ENCODE measurements at regions not wholly inside any gene's neighbourhood (a gene's known extent, or its start where the extent isn't known, plus 50 kb on each side); places are given as distances from the start of the nearest gene placed in this dataset.
"Not testable (repeated sequence)": the region's sequence is repeated elsewhere in the genome, so short reads cannot be mapped to it uniquely, and the experiment has no call there.

- DNase-seq (ENCODE audit: low spot score): no peak
These were observed 766.9 kb upstream of the PCDH10 start for GRCh38 chr4:132382243-132382642.

GRCh38 chr4:132383571-132384199 lies 765.4 kb upstream of the PCDH10 start:
- DNase-seq (ENCODE audit: low spot score): no peak

- DNase-seq (ENCODE audit: low spot score): no peak
These were observed 764.4 kb upstream of the PCDH10 start for GRCh38 chr4:132384709-132385108.

GRCh38 chr4:132386130-132386529 lies 763.0 kb upstream of the PCDH10 start:
- DNase-seq (ENCODE audit: low spot score): no peak

GRCh38 chr4:132387060-132387459 lies 762.0 kb upstream of the PCDH10 start:
- no peak for DNase-seq (ENCODE audit: low spot score)

GRCh38 chr4:132395561-132395960 lies 753.5 kb upstream of the PCDH10 start:
- no peak for DNase-seq (ENCODE audit: low spot score)

GRCh38 chr4:132396636-132397035 lies 752.5 kb upstream of the PCDH10 start:
- DNase-seq (ENCODE audit: low spot score): no peak

GRCh38 chr4:132417220-132417619 lies 731.9 kb upstream of the PCDH10 start:
- DNase-seq (ENCODE audit: low spot score): no peak

- no peak for DNase-seq (ENCODE audit: low spot score)
These were observed 722.0 kb upstream of the PCDH10 start for GRCh38 chr4:132427125-132427524.

GRCh38 chr4:132437117-132437516 lies 712.0 kb upstream of the PCDH10 start:
- DNase-seq (ENCODE audit: low spot score): no peak

GRCh38 chr4:132445386-132445785 lies 703.7 kb upstream of the PCDH10 start:
- no peak for DNase-seq (ENCODE audit: low spot score)

- DNase-seq (ENCODE audit: low spot score): not testable (repeated sequence)
These were observed 691.1 kb upstream of the PCDH10 start for GRCh38 chr4:132457987-132458386.

GRCh38 chr4:132479543-132479942 lies 669.6 kb upstream of the PCDH10 start:
- no peak for DNase-seq (ENCODE audit: low spot score)

GRCh38 chr4:132488555-132488954 lies 660.5 kb upstream of the PCDH10 start:
- DNase-seq (ENCODE audit: low spot score): no peak

- DNase-seq (ENCODE audit: low spot score): no peak
These were observed 655.6 kb upstream of the PCDH10 start for GRCh38 chr4:132493476-132493875.

GRCh38 chr4:132495267-132495812 lies 653.8 kb upstream of the PCDH10 start:
- DNase-seq (ENCODE audit: low spot score): not testable (repeated sequence)

GRCh38 chr4:132498215-132498614 lies 650.9 kb upstream of the PCDH10 start:
- no peak for DNase-seq (ENCODE audit: low spot score)

GRCh38 chr4:132502096-132502552 lies 647.0 kb upstream of the PCDH10 start:
- DNase-seq (ENCODE audit: low spot score): no peak

- no peak for DNase-seq (ENCODE audit: low spot score)
These were observed 644.7 kb upstream of the PCDH10 start for GRCh38 chr4:132504438-132504837.

GRCh38 chr4:132506568-132506967 lies 642.5 kb upstream of the PCDH10 start:
- DNase-seq (ENCODE audit: low spot score): no peak

GRCh38 chr4:132513491-132513890 lies 635.6 kb upstream of the PCDH10 start:
- DNase-seq (ENCODE audit: low spot score): no peak

GRCh38 chr4:132526652-132527051 lies 622.4 kb upstream of the PCDH10 start:
- no peak for DNase-seq (ENCODE audit: low spot score)

GRCh38 chr4:132527817-132528216 lies 621.3 kb upstream of the PCDH10 start:
- DNase-seq (ENCODE audit: low spot score): no peak

- no peak for DNase-seq (ENCODE audit: low spot score)
These were observed 618.2 kb upstream of the PCDH10 start for GRCh38 chr4:132530861-132531260.
